Mucosa of gallbladder (tissue), 1 donor: ENCODE measurements at regions not wholly inside any gene's neighbourhood (a gene's known extent, or its start where the extent isn't known, plus 50 kb on each side); places are given as distances from the start of the nearest gene placed in this dataset.
"Not testable (repeated sequence)": the region's sequence is repeated elsewhere in the genome, so short reads cannot be mapped to it uniquely, and the experiment has no call there.

Experiments used
- DNase-seq: peaks from one replicate; pipeline ENCODE4 v3.0.0-alpha.2; 2020; ENCODE audit warnings: low spot score
- donor health status: DM: no; HTN: no; CAD: no.

DNA sequence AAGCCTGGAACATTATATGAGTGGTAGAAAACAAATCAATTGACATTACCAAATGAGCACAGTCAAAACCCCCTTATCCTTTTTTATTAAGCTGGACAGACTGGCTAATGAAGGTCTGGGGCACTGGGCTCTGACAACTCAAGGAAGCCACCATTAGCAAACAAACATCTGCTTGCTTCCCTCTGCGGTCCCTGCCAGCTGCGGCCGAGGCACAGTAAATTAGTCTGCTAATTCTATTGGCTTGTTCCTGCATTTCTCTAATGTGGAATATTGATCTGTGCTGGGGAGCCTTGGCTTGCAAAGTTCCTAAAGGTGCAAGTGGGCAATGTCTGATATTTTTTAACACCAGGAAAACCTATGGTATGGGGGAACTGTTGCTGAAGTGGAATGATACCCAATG is 300.3 kb downstream of the MTX2 start:
- no peak for DNase-seq

DNA sequence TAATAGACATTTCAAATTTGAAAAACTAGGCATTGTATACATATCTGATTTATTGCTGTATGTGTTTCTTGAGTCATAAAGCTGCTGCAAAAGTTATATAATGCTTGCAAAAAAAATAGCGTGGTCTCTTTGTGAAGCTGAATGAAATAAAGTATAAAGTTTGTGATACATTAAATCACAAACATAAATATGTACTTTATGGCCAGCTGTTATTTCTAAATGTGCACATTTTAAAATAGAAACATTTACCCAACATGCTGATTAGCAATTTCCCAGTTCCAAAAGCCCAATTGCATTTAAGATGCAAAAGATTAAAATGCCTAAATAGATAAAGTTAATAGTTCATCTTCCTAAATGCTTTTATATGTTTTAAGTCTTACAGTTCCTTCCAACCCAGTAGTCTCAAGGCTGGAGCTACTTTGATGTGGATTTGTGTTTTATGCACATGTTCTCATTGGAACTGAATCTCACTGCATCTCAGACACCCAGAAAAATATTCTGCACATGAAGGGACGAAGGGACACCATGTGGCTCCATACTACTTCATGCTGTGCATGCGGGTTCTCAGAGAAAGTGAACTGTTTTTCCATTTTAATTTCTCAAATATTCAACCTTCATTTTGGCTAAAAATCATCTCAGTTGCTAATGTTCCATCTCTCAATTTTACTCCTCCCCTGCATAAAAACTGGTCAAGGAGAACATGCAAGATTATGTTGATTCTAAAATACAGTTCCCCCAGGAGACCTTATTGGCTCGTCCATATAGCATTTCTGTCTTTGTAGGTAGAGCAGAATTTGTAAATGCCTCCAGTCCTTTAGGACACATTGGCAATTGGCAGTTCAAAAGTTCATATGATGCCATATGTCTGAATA is 304.6 kb downstream of the MTX2 start:
- no peak for DNase-seq

DNA sequence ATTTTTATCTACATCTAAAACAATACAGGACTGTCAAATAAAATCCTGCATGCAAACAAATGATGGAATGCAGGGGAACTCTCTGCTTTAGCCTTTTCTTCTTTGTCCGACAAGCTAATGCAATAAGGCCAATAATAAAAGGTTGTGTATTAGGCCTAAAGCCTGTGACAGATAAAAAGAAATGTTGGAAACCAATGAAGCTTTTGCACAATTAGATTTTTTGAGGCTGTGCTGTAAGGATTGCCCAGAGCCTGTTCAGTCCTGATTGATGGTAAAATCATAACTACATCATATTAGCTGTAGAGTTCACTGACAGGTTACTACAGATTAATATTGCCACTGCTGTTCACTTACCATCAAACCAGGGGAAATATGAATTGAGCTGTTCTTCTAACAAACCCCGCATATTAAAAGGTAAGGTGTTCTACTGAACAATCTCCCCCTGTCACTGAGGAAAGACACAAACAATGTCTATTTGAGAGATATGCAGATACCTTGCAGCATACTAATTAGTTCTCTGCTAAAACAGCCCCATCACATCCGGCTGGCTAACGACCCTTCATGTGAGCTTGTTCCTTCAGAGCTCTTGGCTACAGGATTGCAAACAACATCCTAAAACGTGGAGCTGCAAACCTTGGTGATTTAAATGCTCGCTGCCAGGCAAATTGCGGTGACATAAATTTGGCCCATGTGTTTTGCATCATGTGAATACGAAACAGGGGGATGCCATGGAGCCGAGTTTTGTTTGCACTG is 305.4 kb downstream of the MTX2 start:
- DNase-seq = no peak

DNA sequence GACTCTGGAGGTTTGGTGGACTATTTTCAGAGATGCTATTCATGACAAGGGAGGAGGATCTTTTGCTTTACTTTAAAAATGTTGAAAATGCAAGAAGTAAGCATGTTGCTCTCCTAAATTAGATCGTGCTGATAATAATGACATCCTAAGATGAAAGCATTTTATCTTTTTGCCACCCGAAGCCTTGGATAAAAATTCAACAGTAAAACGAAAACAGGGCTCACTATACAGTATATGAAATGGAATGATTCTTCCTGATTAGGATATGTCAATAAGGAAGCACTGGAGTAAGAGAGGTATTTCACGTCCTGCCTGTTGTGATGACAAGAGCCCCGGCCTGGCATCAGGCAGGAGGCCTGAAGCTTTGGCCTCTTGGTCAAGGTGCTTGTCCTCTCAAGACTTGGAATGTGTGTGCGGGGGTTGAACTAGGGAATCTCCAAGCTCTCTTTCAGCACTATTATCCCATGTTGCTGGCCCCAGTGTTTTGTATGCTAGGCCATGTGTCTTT is 306.0 kb downstream of the MTX2 start:
- no peak for DNase-seq

DNA sequence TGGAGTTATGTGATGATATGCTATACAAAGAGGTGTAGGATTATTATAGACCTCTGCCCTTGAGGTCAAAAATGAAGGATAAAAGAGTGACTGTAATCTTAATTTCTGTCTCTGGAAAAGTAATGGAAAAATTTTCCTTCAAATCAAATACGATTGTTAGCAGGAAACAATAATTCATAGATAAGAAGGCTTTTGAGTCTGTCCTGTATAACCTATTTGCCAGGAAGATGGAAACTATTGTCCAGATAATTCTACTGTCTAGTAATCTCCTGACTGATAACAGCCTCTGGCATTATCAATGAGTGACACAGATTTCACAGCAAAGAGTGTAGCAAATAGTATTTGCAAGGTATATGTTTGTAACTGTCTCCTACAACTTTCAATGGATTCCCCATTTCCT is 307.8 kb downstream of the MTX2 start:
- DNase-seq = no peak

DNA sequence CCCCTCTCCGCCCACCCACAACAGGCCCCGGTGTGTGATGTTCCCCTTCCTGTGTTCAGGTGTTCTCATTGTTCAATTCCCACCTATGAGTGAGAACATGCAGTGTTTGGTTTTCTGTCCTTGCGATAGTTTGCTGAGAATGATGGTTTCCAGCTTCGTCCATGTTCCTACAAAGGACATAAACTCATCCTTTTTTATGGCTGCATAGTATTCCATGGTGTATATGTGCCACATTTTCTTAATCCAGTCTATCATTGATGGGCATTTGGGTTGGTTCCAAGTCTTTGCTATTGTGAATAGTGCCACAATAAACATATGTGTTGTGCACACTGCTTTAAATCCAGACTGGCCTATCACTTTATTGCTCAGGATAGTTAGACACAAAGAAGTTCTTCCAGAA is 309.1 kb downstream of the MTX2 start:
- not testable (repeated sequence) for DNase-seq

DNA sequence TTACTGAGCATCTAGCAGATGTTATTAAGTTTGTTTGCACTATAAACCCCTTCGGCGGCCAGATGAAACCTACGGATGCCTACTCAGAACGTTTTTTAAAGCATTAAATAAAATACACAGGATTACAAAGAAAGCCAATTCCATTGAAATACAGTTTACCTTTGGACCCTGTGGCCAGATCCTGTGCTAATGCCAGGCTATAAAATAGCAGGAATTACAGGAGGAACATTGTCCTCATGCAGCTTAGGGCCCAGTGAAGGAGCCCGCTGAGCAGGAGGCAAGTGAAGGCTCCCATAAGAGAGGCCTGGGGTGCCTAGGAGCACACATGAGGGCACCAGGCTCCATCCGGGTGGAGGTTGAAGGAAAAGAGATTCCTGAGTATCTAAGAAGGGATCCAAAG is 310.4 kb downstream of the MTX2 start:
- no peak for DNase-seq

DNA sequence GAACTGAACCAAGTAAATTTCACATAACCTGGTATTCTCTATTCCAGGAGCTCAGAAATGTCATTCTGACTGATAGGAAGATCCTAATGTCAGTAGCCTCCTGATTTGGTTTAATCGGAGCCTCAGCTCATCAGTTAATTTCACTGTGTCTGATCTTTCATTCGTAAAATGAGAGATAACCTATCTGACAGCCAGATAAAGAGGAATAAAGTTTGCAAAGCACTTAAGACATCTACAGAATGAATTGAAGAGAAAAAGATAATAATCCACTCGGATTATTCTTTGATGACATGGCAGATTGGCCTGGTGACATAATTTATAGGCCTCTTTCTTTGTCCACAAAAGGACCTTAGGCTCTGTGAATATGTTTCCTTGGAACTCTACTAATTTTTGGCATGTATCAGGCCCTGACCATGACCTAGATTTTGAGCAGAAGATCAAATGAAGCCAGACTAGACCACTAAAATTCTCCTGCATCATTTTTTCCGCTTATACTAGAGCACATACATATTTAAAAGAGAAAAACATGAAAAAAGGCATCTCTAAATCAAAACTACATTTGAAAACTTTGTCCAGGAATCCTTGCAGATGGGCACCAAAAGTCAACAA is 312.4 kb downstream of the MTX2 start:
- no peak for DNase-seq

DNA sequence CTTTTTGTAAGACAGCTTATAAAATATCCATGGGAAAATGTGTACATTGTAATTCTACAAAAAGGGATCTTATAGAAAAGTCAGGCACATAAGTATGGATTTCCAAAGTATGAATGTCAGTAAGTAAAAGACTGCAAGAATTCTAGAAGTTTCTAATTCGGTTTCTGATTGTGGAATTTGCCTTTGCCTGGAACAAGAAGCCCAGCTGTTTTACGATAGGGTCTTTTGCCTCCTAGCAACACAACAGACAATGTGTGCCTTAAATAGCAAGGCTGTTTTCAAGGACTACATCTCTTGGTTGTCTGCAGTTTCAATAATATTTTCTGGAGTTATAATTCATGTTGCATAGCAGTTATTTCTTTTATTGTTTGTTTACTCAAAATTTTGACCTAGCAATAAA is 312.9 kb downstream of the MTX2 start:
- DNase-seq = no peak

DNA sequence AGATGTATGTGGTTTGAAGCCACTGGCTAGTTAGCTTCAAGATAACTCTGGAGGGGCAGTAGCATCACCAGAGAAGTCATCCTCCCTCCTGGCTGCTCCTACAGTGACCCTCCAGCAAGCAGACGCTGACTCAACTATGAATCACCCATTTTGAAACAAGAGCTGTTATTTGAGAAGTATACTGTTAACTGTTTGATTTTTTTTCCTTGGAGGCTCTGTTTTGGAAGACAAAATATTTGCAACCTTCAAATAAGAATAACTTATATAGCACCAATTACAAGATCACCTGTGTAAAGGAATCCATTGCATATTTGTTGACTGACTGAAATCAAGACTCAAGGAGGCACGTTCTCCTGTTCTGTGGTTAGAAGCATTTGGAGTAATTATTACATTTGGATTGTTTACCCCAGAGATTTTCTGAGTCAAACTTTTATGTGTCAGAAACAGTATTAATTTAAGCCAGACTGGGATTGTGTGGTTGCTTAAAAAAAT is 313.8 kb downstream of the MTX2 start:
- DNase-seq = no peak

DNA sequence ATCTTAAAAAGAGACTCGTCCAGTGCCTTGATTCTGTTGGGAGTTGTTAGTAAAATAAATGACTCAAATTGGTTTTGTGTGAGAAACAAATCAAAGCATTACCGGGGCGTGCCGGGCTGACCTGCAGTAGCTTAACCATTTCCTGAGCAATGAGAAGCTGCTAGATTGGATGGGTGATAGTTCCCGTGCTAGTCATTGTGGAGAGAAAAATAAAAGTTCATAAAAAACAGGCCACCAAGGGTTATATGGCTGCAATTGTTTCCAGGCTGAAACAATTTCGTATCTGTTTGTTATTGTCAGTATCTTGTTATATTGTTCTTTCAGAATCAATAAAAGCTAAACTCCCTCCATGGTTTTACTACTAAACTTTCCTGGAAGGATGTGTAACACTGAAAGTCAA is 314.4 kb downstream of the MTX2 start:
- no peak for DNase-seq

DNA sequence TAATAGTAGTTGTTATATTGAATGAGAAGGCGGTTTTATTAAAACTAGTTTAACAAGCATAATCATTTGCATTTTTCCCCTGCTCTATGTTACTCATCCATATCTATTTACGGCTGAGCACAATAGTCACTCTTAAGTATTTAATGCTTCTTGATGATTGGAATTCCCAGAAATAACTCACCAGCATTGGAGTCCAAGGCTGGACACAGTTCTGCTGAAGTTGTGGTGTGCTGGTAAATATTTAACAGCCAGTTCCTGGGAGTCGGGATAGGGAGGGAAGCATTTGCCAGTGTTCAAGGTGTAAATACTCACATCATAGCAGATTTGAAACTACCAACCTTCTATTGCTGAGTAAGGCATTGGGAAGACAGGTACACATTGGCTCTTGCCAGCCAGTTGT is 315.1 kb downstream of the MTX2 start:
- DNase-seq = no peak

DNA sequence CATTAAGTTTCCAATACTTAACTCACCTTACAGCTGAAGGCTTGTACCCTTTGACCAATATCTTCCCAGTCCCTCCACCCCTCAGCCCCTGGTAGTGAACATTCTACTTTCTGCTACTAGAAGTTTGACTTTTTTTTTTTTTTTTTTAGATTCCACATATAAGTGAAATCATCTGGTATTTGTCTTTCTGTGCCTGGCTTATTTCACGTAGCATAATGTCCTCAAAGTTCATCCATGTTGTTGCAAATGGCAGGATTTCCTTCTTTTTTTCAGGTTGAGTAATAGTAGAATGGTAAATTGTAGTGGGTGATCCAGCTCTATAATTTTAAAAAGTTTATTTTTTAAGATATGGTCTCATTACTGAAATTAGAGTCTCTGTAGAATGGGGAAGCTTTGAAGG is 316.0 kb downstream of the MTX2 start:
- DNase-seq = no peak

DNA sequence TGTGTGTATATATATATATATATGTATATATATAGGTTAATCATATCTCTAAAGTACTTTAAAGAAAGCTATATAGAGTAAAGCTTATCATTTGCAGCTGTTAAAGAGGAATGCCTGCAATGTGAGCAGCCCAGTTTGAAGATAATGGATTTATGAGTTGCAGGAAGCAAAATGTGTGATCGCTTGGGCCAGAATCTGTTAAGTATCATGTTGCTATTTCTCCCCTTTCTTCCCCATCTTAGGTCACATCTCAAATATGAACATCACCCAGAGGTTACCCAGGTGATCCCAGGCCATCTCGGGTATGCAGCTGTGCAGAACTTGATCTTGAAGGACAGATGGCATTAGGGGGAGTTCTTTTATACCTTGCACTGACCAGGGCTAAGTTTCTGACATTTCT is 316.5 kb downstream of the MTX2 start:
- no peak for DNase-seq

DNA sequence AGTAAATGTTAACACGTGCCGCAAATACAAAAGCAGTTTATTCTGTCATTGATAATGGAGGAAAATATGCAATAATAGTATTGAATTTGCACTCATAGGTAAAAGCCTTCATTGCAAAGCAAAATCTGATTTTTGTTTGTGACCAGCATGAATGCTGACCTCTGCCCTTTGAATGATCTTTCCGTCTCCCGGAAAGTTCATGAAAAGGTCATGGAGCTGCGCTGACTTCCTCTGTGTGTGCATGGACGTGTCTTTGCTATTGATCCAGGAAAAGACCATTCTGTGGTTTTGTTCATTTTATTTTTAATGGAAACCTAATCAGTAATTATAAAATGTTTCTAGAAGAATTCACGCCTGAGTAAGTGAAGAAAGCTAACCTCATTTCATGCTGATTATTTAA is 320.0 kb downstream of the MTX2 start:
- no peak for DNase-seq

DNA sequence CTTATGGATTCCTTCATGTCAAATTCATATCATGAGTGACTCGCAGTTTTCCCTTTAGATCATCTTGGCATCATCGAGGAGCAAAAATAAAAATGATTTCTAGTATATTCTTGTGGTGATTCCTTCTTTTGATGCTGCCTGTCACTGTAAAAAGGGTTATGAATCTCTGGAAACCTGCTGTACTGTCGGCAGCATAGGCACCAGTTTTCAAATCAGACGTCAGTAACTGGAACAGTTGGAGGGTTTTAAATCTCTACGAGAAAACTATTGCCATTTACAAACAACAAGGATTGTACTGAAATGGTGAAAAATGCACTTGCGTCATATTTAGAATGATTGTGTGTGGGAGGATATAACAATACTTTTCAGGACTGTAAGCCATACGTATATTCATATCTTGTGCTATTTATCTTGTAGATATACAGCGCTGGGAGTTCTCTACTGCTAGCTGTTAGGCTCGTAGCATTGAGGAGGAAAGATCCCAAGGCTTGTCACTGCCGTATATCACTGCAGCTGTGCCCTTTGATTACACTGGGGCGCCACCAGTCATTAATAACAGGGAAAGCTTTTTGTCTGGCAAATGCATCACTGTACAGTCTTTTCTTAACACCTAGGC is 320.7 kb downstream of the MTX2 start:
- no peak for DNase-seq

DNA sequence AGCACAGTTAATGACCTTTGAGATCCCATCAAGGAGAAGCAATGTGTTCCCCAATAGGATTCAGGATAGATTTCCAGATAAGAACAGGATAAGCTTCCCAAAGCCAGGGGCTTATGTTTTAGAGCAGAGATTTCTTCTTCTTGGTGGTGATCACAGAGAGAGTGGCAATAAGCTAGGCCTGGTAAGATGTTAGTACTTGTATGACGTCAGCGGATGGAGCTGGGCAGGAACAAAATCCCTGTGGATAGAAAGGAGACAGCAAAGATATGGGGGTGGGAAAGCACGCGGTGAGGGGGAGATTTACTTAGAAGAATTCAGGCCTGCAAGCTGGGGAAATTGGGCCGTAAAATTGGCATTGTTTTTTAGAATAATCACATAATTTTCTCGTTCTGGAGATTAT is 323.0 kb downstream of the MTX2 start:
- no peak for DNase-seq

DNA sequence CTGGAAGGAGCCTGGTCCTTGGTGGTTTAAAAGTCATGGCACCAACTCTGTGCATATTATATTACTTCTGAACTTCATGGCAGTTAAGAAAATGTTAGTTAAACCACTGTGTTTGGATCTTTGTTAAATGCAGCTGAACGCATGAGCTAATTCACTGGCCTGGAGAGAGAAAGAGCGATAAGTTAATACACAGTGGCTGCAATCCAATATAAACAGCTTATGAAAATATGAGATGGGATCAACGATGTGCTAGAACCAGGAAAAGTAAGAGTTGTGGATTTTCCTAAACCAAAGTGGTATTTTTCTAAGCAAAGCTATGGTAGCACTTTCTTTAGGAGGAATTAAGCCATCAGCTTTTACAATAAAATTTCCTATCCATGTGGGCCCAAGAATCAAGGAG is 326.7 kb downstream of the MTX2 start:
- no peak for DNase-seq

DNA sequence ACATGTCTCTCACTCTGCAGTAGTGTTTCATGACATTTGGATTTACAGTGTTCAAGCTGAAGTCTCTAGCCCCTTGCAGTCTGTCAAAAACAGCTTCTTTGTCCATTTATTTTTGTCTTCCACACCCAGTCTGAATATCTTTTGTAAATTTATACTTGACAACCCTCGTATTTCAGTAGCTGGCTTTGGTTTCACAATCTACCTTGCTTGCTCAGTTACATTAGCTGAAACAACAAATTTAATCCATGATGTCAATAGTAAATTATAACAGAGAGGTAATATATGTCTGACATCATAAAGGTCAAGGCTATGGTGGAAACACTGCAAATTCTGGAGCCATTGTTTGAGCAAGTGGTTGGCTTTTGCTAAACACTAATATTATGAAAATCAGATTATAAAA is 328.7 kb downstream of the MTX2 start:
- DNase-seq = no peak

DNA sequence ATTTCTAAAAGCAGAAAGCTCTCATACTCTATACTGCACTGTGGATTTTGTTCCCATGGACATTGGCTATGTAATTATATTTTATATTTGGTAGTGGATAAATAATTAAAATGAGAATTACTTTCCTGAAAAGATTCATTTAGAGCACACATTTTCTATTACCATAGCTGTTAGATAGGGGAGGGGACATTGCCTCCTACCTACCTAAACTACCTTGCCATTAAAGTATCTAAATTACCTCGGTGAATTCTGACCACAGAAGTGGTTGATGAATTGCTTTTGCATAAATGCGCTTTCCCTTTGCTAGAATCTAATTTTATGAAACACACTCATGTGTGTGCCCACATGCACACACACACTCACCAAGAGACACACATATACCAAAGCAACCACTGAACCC is 329.1 kb downstream of the MTX2 start:
- DNase-seq = no peak

DNA sequence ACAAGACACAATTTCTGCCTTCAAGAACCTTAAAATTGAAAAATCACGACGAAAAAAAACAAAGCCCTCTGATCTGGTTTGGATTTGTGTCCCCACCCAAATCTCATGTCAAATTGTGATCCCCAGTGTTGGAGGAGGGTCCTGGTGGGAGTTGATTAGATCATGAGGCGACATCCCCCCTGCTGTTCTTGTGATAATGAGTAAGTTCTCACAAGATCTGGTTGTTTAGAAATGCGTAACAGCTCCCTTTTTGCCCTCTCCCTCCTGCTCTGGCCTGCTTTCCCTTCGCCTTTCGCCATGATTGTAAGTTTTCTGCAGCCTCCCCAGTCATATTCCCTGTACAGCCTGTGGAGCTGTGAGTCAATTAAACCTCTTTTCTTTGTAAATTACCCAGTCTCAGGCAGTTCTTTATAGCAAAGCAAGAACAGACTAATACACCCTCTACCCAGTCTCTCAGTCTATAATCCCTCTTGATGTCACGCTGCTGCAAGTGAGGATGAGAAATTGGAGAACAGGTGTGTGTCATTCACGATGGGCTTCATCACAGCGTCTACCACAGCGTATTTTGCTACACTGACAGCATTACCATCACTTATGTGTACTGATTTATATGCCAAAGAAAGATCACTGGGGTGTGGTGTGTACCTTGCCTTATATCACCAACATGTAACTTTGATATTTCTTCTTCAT is 330.7 kb downstream of the MTX2 start:
- DNase-seq = no peak

DNA sequence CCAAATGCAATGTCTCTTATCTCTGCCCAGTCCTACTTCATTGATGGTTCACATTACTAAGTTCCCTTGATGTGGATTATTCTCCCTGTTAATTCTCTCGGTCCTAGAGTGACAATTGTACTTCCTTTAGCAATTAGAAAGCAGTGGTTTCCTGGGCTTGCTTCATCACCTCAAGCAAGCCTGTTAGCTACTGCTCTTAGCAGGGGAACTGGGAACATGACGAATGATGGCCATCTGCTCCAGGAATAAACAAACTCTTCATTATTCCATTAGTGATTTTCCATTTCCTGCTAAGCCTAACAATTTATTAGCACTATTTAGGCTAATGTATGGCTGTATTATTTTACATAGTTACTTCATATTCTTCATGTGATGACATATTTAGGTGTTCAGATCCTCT is 331.8 kb downstream of the MTX2 start:
- DNase-seq = no peak
